PC-3 (cell line): ENCODE measurements at regions not wholly inside any gene's neighbourhood (a gene's known extent, or its start where the extent isn't known, plus 50 kb on each side); places are given as distances from the start of the nearest gene placed in this dataset.
"Not testable (repeated sequence)": the region's sequence is repeated elsewhere in the genome, so short reads cannot be mapped to it uniquely, and the experiment has no call there.

ENCODE experiments used
- ATAC-seq: fragments of 200-7000 bp; cut with Tn5 transposase; 2 replicates; pipeline ENCODE4 v1.9.1; 2020; ENCODE audit warnings: mild to moderate bottlenecking, moderate library complexity
- BruUV-seq: library from RNA; stranded (reverse); fragments of 400-500 nt; replicated peaks from 2 replicates; lab custom pipeline; 2021; lab: Mats Ljungman, UMichigan
- CTCF ChIA-PET: fragments of 300-600 bp; sonication (Branson Sonifier 250); formaldehyde crosslinking; loops from one replicate; lab custom pipeline; 2022; ENCODE audit warnings: antibody characterized with exemption; lab: Charles Lee
- POLR2A ChIA-PET: fragments of 300-600 bp; sonication (Branson Sonifier 250); formaldehyde crosslinking; loops from one replicate; lab custom pipeline; 2022; ENCODE audit warnings: antibody characterized with exemption; ENCODE audit not compliant: unreplicated experiment; lab: Charles Lee
- DNase-seq: peaks from one replicate; pipeline ENCODE4 v3.0.0-alpha.2; 2015
- H2AFZ ChIP-seq: fragments of 300-600 bp; sonication (generic); 2 replicates; pipeline ENCODE4 v1.6.0; 2016; ENCODE audit warnings: antibody characterized with exemption, low read length
- H3F3A ChIP-seq: fragments of 300-600 bp; sonication (generic); one replicate; pipeline ENCODE4 v1.6.0; 2017; ENCODE audit warnings: antibody characterized with exemption, low read length, control low read depth, mild to moderate bottlenecking; ENCODE audit not compliant: unreplicated experiment
- H3K27ac ChIP-seq: fragments of 300-600 bp; sonication (generic); 2 replicates; pipeline ENCODE4 v1.5.1; 2016; ENCODE audit warnings: mild to moderate bottlenecking, low read length
- H3K27me3 ChIP-seq: fragments of 300-600 bp; sonication (generic); 2 replicates; pipeline ENCODE4 v1.6.1; 2016; ENCODE audit warnings: low read length, mixed read lengths
- H3K36me3 ChIP-seq: fragments of 300-600 bp; sonication (generic); 2 replicates; pipeline ENCODE4 v1.6.1; 2016; ENCODE audit warnings: low read depth, mixed run types, low read length, mixed read lengths
- H3K4me1 ChIP-seq: fragments of 300-600 bp; sonication (generic); 2 replicates; pipeline ENCODE4 v1.5.1; 2016; ENCODE audit warnings: low read length; ENCODE audit not compliant: insufficient read depth
- H3K4me2 ChIP-seq: fragments of 300-600 bp; sonication (generic); 2 replicates; pipeline ENCODE4 v1.6.0; 2016; ENCODE audit warnings: low read length
- H3K4me3 ChIP-seq: fragments of 300-600 bp; sonication (generic); 2 replicates; pipeline ENCODE4 v1.5.1; 2016; ENCODE audit warnings: mild to moderate bottlenecking, low read length, mixed read lengths
- H3K79me2 ChIP-seq: fragments of 300-600 bp; sonication (generic); 2 replicates; pipeline ENCODE4 v1.6.1; 2017; ENCODE audit warnings: low read length, mixed read lengths
- H3K9ac ChIP-seq: fragments of 300-600 bp; sonication (generic); 2 replicates; pipeline ENCODE4 v1.6.0; 2016; ENCODE audit warnings: mild to moderate bottlenecking, low read length
- H3K9me2 ChIP-seq: fragments of 300-600 bp; sonication (generic); replicated peaks from 2 replicates; pipeline ENCODE4 v1.6.1; 2016; ENCODE audit warnings: mixed run types, low read length, mixed read lengths
- H3K9me3 ChIP-seq: fragments of 300-600 bp; sonication (generic); 2 replicates; pipeline ENCODE4 v1.6.1; 2016; ENCODE audit warnings: low read length, mixed read lengths
- H4K20me1 ChIP-seq: fragments of 300-600 bp; sonication (generic); 2 replicates; pipeline ENCODE4 v1.6.1; 2016; ENCODE audit warnings: low read length, mixed read lengths
- EZH2 ChIP-seq: fragments of 300-600 bp; sonication (generic); IDR thresholded peaks from one replicate; pipeline ENCODE4 v1.6.1; 2017; ENCODE audit warnings: antibody characterized with exemption, mild to moderate bottlenecking, low read length; ENCODE audit not compliant: unreplicated experiment
- EZH2phosphoT487 ChIP-seq: fragments of 300-600 bp; sonication (generic); IDR thresholded peaks from 2 replicates; pipeline ENCODE4 v1.6.1; 2018; ENCODE audit warnings: mild to moderate bottlenecking, antibody characterized with exemption, low read length, borderline replicate concordance
- intact Hi-C: fragments of 100-400 bp; cut with micrococcal nuclease; formaldehyde crosslinking; loops from 2 replicates; pipeline ENCODE4 v1.9.0; 2023
- TF ChIP-seq, protein P1 (sequence below): fragments of 300-600 bp; sonication (generic); conservative IDR thresholded peaks from 2 replicates; pipeline ENCODE4 v1.5.1; 2017; ENCODE audit warnings: antibody characterized with exemption, low read depth, mild to moderate bottlenecking, low read length

DNA sequence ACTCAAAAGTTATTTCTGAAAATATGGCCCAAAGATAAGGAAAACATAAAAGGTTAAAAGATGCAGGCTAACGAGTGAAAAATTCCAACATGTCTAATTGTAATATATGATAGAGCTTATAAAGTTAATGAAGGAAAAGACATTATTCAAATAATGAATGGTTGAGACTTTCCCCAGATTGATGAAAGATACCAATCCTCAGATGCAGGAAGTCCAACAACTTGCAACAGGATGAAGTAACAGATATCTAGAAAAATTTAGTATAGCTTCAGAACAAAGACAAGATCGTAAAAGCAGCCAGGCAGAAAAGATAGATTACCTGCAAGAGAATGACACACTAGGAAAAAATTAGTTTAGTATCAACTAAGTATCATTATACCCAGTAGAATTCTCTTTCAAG is 546.4 kb upstream of the PPP2R3A start:
- no peaks in the 10 kb centered on the region for H3K27me3 ChIP-seq
- CTCF ChIA-PET: no interaction called here
- DNase-seq (no peak), ATAC-seq (no peak)
- H3K4me3 ChIP-seq: no peak overlapping the region
- no peaks in the 10 kb centered on the region for H3K9me3 ChIP-seq
- BruUV-seq: no TSS peak
- H3K36me3 ChIP-seq: no peaks in the 10 kb centered on the region
- H4K20me1 ChIP-seq: no peaks in the 10 kb centered on the region
- H3K4me2 ChIP-seq: no peak overlapping the region
- POLR2A ChIA-PET: no interaction called here
- no peak overlapping the region for H3K9ac ChIP-seq
- no peak overlapping the region for H2AFZ ChIP-seq
- no peaks in the 10 kb centered on the region for H3K79me2 ChIP-seq
- H3K27ac ChIP-seq: no peak overlapping the region
- intact Hi-C loops: no loop called here
- TF ChIP-seq, protein P1, sequence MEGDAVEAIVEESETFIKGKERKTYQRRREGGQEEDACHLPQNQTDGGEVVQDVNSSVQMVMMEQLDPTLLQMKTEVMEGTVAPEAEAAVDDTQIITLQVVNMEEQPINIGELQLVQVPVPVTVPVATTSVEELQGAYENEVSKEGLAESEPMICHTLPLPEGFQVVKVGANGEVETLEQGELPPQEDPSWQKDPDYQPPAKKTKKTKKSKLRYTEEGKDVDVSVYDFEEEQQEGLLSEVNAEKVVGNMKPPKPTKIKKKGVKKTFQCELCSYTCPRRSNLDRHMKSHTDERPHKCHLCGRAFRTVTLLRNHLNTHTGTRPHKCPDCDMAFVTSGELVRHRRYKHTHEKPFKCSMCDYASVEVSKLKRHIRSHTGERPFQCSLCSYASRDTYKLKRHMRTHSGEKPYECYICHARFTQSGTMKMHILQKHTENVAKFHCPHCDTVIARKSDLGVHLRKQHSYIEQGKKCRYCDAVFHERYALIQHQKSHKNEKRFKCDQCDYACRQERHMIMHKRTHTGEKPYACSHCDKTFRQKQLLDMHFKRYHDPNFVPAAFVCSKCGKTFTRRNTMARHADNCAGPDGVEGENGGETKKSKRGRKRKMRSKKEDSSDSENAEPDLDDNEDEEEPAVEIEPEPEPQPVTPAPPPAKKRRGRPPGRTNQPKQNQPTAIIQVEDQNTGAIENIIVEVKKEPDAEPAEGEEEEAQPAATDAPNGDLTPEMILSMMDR: no peak
- no peak for TF ChIP-seq EZH2
- TF ChIP-seq EZH2phosphoT487: no peak
- H3K9me2 ChIP-seq: no peaks in the 10 kb centered on the region
- H3K4me1 ChIP-seq: no peaks in the 10 kb centered on the region
- H3F3A ChIP-seq: no peaks in the 10 kb centered on the region

DNA sequence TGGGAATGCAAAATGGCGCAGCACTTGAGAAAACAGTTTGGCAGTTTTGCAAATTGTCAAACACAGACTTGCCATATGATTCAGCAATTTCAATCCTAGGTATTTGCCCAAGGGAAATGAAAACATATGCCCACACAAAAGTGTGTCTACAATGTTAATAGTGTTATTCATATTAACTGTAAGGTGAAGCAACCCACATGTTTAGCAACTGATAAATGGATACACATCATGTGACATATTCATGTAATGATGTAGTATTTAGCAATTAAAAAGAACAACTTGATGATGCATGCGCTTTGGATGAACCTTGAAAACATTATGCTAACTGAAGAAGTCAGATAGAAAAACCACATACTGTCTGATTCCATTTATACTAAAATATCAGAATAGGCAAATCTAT is 539.0 kb upstream of the PPP2R3A start:
- no peak overlapping the region for H3K4me3 ChIP-seq
- no peaks in the 10 kb centered on the region for H3K9me2 ChIP-seq
- intact Hi-C loops: no loop called here
- no peak overlapping the region for H3K4me2 ChIP-seq
- TF ChIP-seq, protein P1: no peak
- TF ChIP-seq EZH2 (no peak), EZH2phosphoT487 (no peak)
- no peak overlapping the region for H3K27ac ChIP-seq
- no peaks in the 10 kb centered on the region for H3K36me3 ChIP-seq
- no peaks in the 10 kb centered on the region for H3K9me3 ChIP-seq
- H3K79me2 ChIP-seq: no peaks in the 10 kb centered on the region
- CTCF ChIA-PET: no interaction called here
- H3K9ac ChIP-seq: no peak overlapping the region
- ATAC-seq: no peak
- H4K20me1 ChIP-seq: no peaks in the 10 kb centered on the region
- no peaks in the 10 kb centered on the region for H3K4me1 ChIP-seq
- no peaks in the 10 kb centered on the region for H3K27me3 ChIP-seq
- H3F3A ChIP-seq: no peaks in the 10 kb centered on the region
- no peak for DNase-seq
- POLR2A ChIA-PET: no interaction called here
- BruUV-seq: no TSS peak
- H2AFZ ChIP-seq: no peak overlapping the region

DNA sequence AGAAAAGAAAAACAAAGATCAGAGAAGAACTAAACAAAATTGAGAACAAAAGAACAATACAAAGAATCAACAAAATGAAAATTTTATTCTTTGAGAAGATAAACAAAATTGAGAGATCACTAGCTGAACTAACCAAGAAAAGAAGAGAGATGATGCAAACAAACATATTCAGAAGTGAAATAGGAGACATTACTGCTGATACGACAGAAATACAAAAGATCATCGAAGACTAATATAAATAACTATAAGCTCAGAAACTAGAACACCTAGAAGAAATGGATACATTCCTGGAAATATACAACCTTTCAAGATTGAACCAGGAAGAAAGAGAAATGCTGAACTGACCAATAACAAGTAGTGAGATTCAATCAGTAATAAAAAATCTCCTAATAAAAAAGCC is 533.1 kb upstream of the PPP2R3A start:
- POLR2A ChIA-PET: no interaction called here
- intact Hi-C loops: no loop called here
- Histone ChIP-seq H3K4me2 (no peak overlapping the region), H2AFZ (no peak overlapping the region), H3K27me3 (no peaks in the 10 kb centered on the region), H3K27ac (no peak overlapping the region), H4K20me1 (no peaks in the 10 kb centered on the region), H3K79me2 (no peaks in the 10 kb centered on the region), H3K4me1 (no peaks in the 10 kb centered on the region), H3K4me3 (no peak overlapping the region), H3K9me2 (no peaks in the 10 kb centered on the region), H3K9me3 (no peaks in the 10 kb centered on the region), H3K9ac (no peak overlapping the region), H3K36me3 (no peaks in the 10 kb centered on the region), H3F3A (no peaks in the 10 kb centered on the region)
- BruUV-seq: no TSS peak
- CTCF ChIA-PET: no interaction called here
- no peak for TF ChIP-seq EZH2
- TF ChIP-seq, protein P1: no peak
- DNase-seq: no peak
- ATAC-seq: no peak

DNA sequence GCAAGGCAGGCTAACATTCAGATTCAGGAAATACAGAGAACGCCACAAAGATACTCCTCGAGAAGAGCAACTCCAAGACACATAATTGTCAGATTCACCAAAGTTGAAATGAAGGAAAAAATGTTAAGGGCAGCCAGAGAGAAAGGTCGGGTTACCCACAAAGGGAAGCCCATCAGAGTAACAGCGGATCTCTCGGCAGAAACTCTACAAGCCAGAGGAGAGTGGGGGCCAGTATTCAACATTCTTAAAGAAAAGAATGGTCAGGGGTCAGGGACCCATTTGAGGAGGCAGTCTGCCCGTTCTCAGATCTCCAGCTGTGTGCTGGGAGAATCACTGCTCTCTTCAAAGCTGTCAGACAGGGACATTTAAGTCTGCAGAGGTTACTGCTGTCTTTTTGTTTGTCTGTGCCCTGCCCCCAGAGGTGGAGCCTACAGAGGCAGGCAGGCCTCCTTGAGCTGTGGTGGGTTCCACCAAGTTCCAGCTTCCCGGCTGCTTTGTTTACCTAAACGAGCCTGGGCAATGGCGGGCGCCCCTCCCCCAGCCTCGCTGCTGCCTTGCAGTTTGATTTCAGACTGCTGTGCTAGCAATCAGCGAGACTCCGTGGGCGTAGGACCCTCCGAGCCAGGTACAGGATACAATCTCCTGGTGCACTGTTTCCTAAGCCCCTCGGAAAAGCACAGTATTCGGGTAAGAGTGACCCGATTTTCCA is 526.5 kb upstream of the PPP2R3A start:
- POLR2A ChIA-PET, H3K27me3 ChIP-seq, ATAC-seq, H3K4me1 ChIP-seq, H3K9ac ChIP-seq, H3K36me3 ChIP-seq, BruUV-seq, H4K20me1 ChIP-seq, H3K79me2 ChIP-seq, H3K9me2 ChIP-seq, H3K9me3 ChIP-seq, CTCF ChIA-PET, H3F3A ChIP-seq, intact Hi-C loops, DNase-seq, H3K27ac ChIP-seq, H2AFZ ChIP-seq: not testable (repeated sequence)
- H3K4me2 ChIP-seq: peak overlapping the region; percentile 22; the same call in 1 of the 2 replicates
- peak overlapping the region; percentile 38; the same call in 1 of the 2 replicates for H3K4me3 ChIP-seq
